Caki2 (cell line): ENCODE measurements at regions not wholly inside any gene's neighbourhood (a gene's known extent, or its start where the extent isn't known, plus 50 kb on each side); places are given as distances from the start of the nearest gene placed in this dataset.
"Not testable (repeated sequence)": the region's sequence is repeated elsewhere in the genome, so short reads cannot be mapped to it uniquely, and the experiment has no call there.

Experiments
- DNase-seq: peaks from one replicate; pipeline ENCODE4 v3.0.0-alpha.2; 2015; ENCODE audit warnings: low read depth
- in situ Hi-C: cut with HindIII; loops from 2 replicates; pipeline ENCODE4 v1.10.0; 2016; ENCODE audit warnings: low sequenced_read_pairs, low pct_unique_long_range_greater_than_20kb, mixed read lengths

GRCh38 chr21:32823296-32823695 lies 51.7 kb upstream of the PAXBP1 start:
- DNase-seq, in situ Hi-C loops: not testable (repeated sequence)

GRCh38 chr21:32824950-32825349 lies 53.4 kb upstream of the PAXBP1 start:
- no peak for DNase-seq
- in situ Hi-C loops: no loop called here

GRCh38 chr21:32826329-32827167 lies 55.0 kb upstream of the PAXBP1 start:
- in situ Hi-C loops: no loop called here
- peak; percentile 27 for DNase-seq

GRCh38 chr21:32828908-32829307 lies 57.4 kb upstream of the PAXBP1 start:
- no peak for DNase-seq
- in situ Hi-C loops: no loop called here

GRCh38 chr21:32829504-32829903 lies 57.9 kb upstream of the PAXBP1 start:
- in situ Hi-C loops: no loop called here

GRCh38 chr21:32831779-32832178 lies 60.2 kb upstream of the PAXBP1 start:
- DNase-seq, in situ Hi-C loops: not testable (repeated sequence)

More at GRCh38 chr21:32829504-32829903, 57.9 kb upstream of the PAXBP1 start:
- no peak for DNase-seq

- in situ Hi-C loops: no loop called here
- no peak for DNase-seq
Observed at GRCh38 chr21:32834211-32834915, 62.8 kb upstream of the PAXBP1 start.

- in situ Hi-C loops: no loop called here
- no peak for DNase-seq
Observed at GRCh38 chr21:32834916-32835235, 63.3 kb upstream of the PAXBP1 start.

GRCh38 chr21:32842146-32842545 lies 70.6 kb upstream of the PAXBP1 start:
- in situ Hi-C loops: no loop called here
- DNase-seq: no peak

GRCh38 chr21:32843561-32843960 lies 72.0 kb upstream of the PAXBP1 start:
- no peak for DNase-seq
- in situ Hi-C loops: no loop called here

- in situ Hi-C loops: no loop called here
- DNase-seq: no peak
Observed at GRCh38 chr21:32844076-32844475, 72.5 kb upstream of the PAXBP1 start.

- DNase-seq: peak; percentile 45
- in situ Hi-C loops: no loop called here
Observed at GRCh38 chr21:32844653-32845436, 73.3 kb upstream of the PAXBP1 start.

GRCh38 chr21:32858628-32859027 lies 87.1 kb upstream of the PAXBP1 start:
- in situ Hi-C loops: no loop called here
- DNase-seq: no peak

GRCh38 chr21:32860399-32860798 lies 88.8 kb upstream of the PAXBP1 start:
- DNase-seq: no peak
- in situ Hi-C loops: no loop called here

- DNase-seq: no peak
- in situ Hi-C loops: no loop called here
Observed at GRCh38 chr21:32861866-32862265, 90.3 kb upstream of the PAXBP1 start.

- in situ Hi-C loops: no loop called here
- no peak for DNase-seq
Observed at GRCh38 chr21:32867597-32867996, 96.0 kb upstream of the PAXBP1 start.

- no peak for DNase-seq
- in situ Hi-C loops: no loop called here
Observed at GRCh38 chr21:32868631-32869454, 97.3 kb upstream of the PAXBP1 start.

GRCh38 chr21:32869459-32869858 lies 97.9 kb upstream of the PAXBP1 start:
- no peak for DNase-seq
- in situ Hi-C loops: no loop called here
